ENCODE measurements at regions not wholly inside any gene's neighbourhood (a gene's known extent, or its start where the extent isn't known, plus 50 kb on each side); places are given as distances from the start of the nearest gene placed in this dataset.

- intact Hi-C loops (cut with DNase I) = no loop called here
- H3K27me3 ChIP-seq = no peaks in the 10 kb centered on the region
- H3K9me3 ChIP-seq = no peaks in the 10 kb centered on the region
- no peak overlapping the region for H3K27ac ChIP-seq
- H3K4me3 ChIP-seq = no peak overlapping the region
- DNase-seq = no peak
- no peak overlapping the region for H3K9ac ChIP-seq (ENCODE audit: low read depth in 2 of 2, low read length in 2 of 2)
- H3K36me3 ChIP-seq = no peaks in the 10 kb centered on the region
- no peaks in the 10 kb centered on the region for H3K4me1 ChIP-seq
- TF ChIP-seq CTCF (IDR thresholded peaks at IDR 0.05) = no peak
Observed at GRCh38 chr6:167208819-167209576, 51.2 kb upstream of the GPR31 start.

- Histone ChIP-seq H3K36me3 (no peaks in the 10 kb centered on the region), H3K4me3 (no peak overlapping the region), H3K27ac (no peak overlapping the region), H3K27me3 (no peaks in the 10 kb centered on the region), H3K9ac (ENCODE audit: low read depth in 2 of 2, low read length in 2 of 2) (no peak overlapping the region), H3K9me3 (no peaks in the 10 kb centered on the region), H3K4me1 (no peaks in the 10 kb centered on the region)
- no peak for TF ChIP-seq CTCF (IDR thresholded peaks at IDR 0.05)
- intact Hi-C loops (cut with DNase I) = no loop called here
- DNase-seq = no peak
Observed at GRCh38 chr6:167209577-167209975, 51.8 kb upstream of the GPR31 start.

GRCh38 chr6:167210375-167211294 is 52.9 kb upstream of the GPR31 start:
- Histone ChIP-seq H3K9ac (ENCODE audit: low read depth in 2 of 2, low read length in 2 of 2) (no peak overlapping the region), H3K9me3 (no peaks in the 10 kb centered on the region), H3K4me1 (no peaks in the 10 kb centered on the region), H3K36me3 (no peaks in the 10 kb centered on the region), H3K27ac (no peak overlapping the region), H3K4me3 (no peak overlapping the region), H3K27me3 (no peaks in the 10 kb centered on the region)
- intact Hi-C loops (cut with DNase I) = no loop called here
- DNase-seq = no peak
- no peak for TF ChIP-seq CTCF (IDR thresholded peaks at IDR 0.05)

- Histone ChIP-seq H3K9ac (ENCODE audit: low read depth in 2 of 2, low read length in 2 of 2) (no peak overlapping the region), H3K36me3 (no peaks in the 10 kb centered on the region), H3K4me1 (no peaks in the 10 kb centered on the region), H3K4me3 (no peak overlapping the region), H3K27ac (no peak overlapping the region), H3K27me3 (no peaks in the 10 kb centered on the region), H3K9me3 (no peaks in the 10 kb centered on the region)
- DNase-seq = no peak
- intact Hi-C loops (cut with DNase I) = no loop called here
- no peak for TF ChIP-seq CTCF (IDR thresholded peaks at IDR 0.05)
Observed at GRCh38 chr6:167211295-167211648, 53.5 kb upstream of the GPR31 start.

GRCh38 chr6:167211881-167212712 is 54.3 kb upstream of the GPR31 start:
- Histone ChIP-seq H3K4me1 (no peaks in the 10 kb centered on the region), H3K4me3 (no peak overlapping the region), H3K27ac (no peak overlapping the region), H3K27me3 (no peaks in the 10 kb centered on the region), H3K9me3 (no peaks in the 10 kb centered on the region), H3K9ac (ENCODE audit: low read depth in 2 of 2, low read length in 2 of 2) (no peak overlapping the region), H3K36me3 (no peaks in the 10 kb centered on the region)
- no peak for TF ChIP-seq CTCF (IDR thresholded peaks at IDR 0.05)
- intact Hi-C loops (cut with DNase I) = no loop called here
- DNase-seq = no peak

Data from colonic mucosa (tissue), 4 donors.